SK-N-SH treated with all-trans-retinoic acid at 6 μM for 48 hours (cell line): ENCODE measurements at regions not wholly inside any gene's neighbourhood (a gene's known extent, or its start where the extent isn't known, plus 50 kb on each side); places are given as distances from the start of the nearest gene placed in this dataset.

Experiments
- ATAC-seq: fragments of 200-7000 bp; cut with Tn5 transposase; 3 replicates; pipeline ENCODE4 v1.9.1; 2020; ENCODE audit warnings: mild to moderate bottlenecking, moderate library complexity
- ARNTL ChIP-seq: fragments of 450-650 bp; formaldehyde crosslinking; IDR thresholded peaks from 2 replicates; pipeline ENCODE4 v1.5.0; 2020; ENCODE audit warnings: low read depth, mild to moderate bottlenecking, moderate library complexity, borderline replicate concordance
- BACH2 ChIP-seq: fragments of 250-450 bp; sonication (Bioruptor Pico); IDR thresholded peaks from 2 replicates; pipeline ENCODE4 v1.9.0; 2021; ENCODE audit warnings: mild to moderate bottlenecking, borderline replicate concordance
- CSDC2 ChIP-seq: fragments of 250-450 bp; sonication (Bioruptor Pico); IDR thresholded peaks from 2 replicates; pipeline ENCODE4 v1.5.0; 2020; ENCODE audit warnings: mild to moderate bottlenecking, moderate library complexity
- CSRNP3 ChIP-seq: fragments of 250-450 bp; sonication (Bioruptor Pico); IDR thresholded peaks from 2 replicates; pipeline ENCODE4 v1.5.1; 2021; ENCODE audit warnings: mild to moderate bottlenecking, moderate library complexity
- ESRRG ChIP-seq: fragments of 250-450 bp; sonication (Bioruptor Pico); IDR thresholded peaks from 2 replicates; pipeline ENCODE4 v1.6.1; 2021; ENCODE audit warnings: mild to moderate bottlenecking
- GLIS3 ChIP-seq: fragments of 250-450 bp; sonication (Bioruptor Pico); IDR thresholded peaks from 2 replicates; pipeline ENCODE4 v1.5.0; 2020; ENCODE audit warnings: mild to moderate bottlenecking, moderate library complexity
- ISL1 ChIP-seq: fragments of 250-450 bp; sonication (Bioruptor Pico); IDR thresholded peaks from 2 replicates; pipeline ENCODE4 v2.1.2; 2022; ENCODE audit warnings: mild to moderate bottlenecking, moderate library complexity
- OSR1 ChIP-seq: fragments of 250-450 bp; sonication (Bioruptor Pico); IDR thresholded peaks from 2 replicates; pipeline ENCODE4 v1.8.0; 2022; ENCODE audit warnings: moderate library complexity, mild to moderate bottlenecking, inconsistent platforms
- PATZ1 ChIP-seq: fragments of 250-450 bp; sonication (Bioruptor Pico); IDR thresholded peaks from 2 replicates; pipeline ENCODE4 v1.8.0; 2020; ENCODE audit warnings: mild to moderate bottlenecking, moderate library complexity, borderline replicate concordance
- PPARA ChIP-seq: fragments of 250-450 bp; sonication (Bioruptor Pico); IDR thresholded peaks from 2 replicates; pipeline ENCODE4 v1.5.0; 2020; ENCODE audit warnings: mild to moderate bottlenecking, borderline replicate concordance
- RARB ChIP-seq: fragments of 250-450 bp; sonication (Bioruptor Pico); IDR thresholded peaks from 2 replicates; pipeline ENCODE4 v1.8.0; 2021; ENCODE audit warnings: mild to moderate bottlenecking, moderate library complexity
- SNAI2 ChIP-seq: fragments of 250-450 bp; sonication (Bioruptor Pico); IDR thresholded peaks from 2 replicates; pipeline ENCODE4 v1.5.0; 2020; ENCODE audit warnings: mild to moderate bottlenecking, moderate library complexity
- TCF4 ChIP-seq: fragments of 250-450 bp; sonication (Bioruptor Pico); IDR thresholded peaks from 2 replicates; pipeline ENCODE4 v1.8.0; 2021; ENCODE audit warnings: mild to moderate bottlenecking, moderate library complexity, borderline replicate concordance
- TOX ChIP-seq: fragments of 250-450 bp; sonication (Bioruptor Pico); IDR thresholded peaks from 2 replicates; pipeline ENCODE4 v1.8.0; 2021; ENCODE audit warnings: mild to moderate bottlenecking, moderate library complexity, borderline replicate concordance
- ZFP30 ChIP-seq: fragments of 450-650 bp; formaldehyde crosslinking; IDR thresholded peaks from 2 replicates; pipeline ENCODE4 v1.5.0; 2022; ENCODE audit warnings: mild to moderate bottlenecking, moderate library complexity
- ZNF565 ChIP-seq: fragments of 450-650 bp; formaldehyde crosslinking; conservative IDR thresholded peaks from 2 replicates; pipeline ENCODE4 v1.5.0; 2020; ENCODE audit warnings: low read depth, mild to moderate bottlenecking, moderate library complexity
- ZNF8 ChIP-seq: fragments of 450-650 bp; formaldehyde crosslinking; IDR thresholded peaks from 2 replicates; pipeline ENCODE4 v1.5.0; 2020; ENCODE audit warnings: mild to moderate bottlenecking, moderate library complexity
- TF ChIP-seq, protein P1 (sequence below): fragments of 250-450 bp; sonication (Bioruptor Pico); IDR thresholded peaks from 2 replicates; pipeline ENCODE4 v1.5.0; 2020; ENCODE audit warnings: mild to moderate bottlenecking, moderate library complexity
- TF ChIP-seq, protein P2 (sequence below): fragments of 250-450 bp; sonication (Bioruptor Pico); IDR thresholded peaks from 2 replicates; pipeline ENCODE4 v1.5.1; 2020; ENCODE audit warnings: low read depth, mild to moderate bottlenecking, moderate library complexity

DNA sequence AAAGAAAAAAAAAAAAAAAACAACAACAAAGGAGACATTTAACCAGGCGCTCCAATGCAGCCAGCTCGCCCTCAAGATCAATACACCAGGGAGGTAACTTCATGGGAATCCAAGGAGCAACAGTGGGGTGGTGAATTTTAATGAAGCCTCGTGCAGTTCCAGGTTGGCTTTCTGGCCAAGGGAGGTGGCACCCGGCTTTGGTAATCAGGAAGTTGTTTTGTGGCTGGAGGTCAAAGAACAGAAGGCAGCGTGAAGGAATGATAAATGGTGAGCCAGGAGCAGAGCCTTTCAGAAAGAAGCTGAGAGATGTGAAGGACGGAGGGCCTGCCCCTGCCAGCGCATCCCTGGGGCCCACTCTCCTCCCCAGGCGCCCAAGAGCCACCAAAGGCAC, 188.2 kb upstream of the TSC22D1 start:
- no peak for TF ChIP-seq SNAI2 (CRISPR knock-in tag)
- no peak for TF ChIP-seq ZFP30 (CRISPR knock-in tag)
- TF ChIP-seq, protein P1, sequence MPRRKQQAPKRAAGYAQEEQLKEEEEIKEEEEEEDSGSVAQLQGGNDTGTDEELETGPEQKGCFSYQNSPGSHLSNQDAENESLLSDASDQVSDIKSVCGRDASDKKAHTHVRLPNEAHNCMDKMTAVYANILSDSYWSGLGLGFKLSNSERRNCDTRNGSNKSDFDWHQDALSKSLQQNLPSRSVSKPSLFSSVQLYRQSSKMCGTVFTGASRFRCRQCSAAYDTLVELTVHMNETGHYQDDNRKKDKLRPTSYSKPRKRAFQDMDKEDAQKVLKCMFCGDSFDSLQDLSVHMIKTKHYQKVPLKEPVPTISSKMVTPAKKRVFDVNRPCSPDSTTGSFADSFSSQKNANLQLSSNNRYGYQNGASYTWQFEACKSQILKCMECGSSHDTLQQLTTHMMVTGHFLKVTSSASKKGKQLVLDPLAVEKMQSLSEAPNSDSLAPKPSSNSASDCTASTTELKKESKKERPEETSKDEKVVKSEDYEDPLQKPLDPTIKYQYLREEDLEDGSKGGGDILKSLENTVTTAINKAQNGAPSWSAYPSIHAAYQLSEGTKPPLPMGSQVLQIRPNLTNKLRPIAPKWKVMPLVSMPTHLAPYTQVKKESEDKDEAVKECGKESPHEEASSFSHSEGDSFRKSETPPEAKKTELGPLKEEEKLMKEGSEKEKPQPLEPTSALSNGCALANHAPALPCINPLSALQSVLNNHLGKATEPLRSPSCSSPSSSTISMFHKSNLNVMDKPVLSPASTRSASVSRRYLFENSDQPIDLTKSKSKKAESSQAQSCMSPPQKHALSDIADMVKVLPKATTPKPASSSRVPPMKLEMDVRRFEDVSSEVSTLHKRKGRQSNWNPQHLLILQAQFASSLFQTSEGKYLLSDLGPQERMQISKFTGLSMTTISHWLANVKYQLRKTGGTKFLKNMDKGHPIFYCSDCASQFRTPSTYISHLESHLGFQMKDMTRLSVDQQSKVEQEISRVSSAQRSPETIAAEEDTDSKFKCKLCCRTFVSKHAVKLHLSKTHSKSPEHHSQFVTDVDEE (CRISPR knock-in tag), result no peak
- TF ChIP-seq, protein P2, sequence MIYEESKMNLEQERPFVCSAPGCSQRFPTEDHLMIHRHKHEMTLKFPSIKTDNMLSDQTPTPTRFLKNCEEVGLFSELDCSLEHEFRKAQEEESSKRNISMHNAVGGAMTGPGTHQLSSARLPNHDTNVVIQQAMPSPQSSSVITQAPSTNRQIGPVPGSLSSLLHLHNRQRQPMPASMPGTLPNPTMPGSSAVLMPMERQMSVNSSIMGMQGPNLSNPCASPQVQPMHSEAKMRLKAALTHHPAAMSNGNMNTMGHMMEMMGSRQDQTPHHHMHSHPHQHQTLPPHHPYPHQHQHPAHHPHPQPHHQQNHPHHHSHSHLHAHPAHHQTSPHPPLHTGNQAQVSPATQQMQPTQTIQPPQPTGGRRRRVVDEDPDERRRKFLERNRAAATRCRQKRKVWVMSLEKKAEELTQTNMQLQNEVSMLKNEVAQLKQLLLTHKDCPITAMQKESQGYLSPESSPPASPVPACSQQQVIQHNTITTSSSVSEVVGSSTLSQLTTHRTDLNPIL (CRISPR knock-in tag), result no peak
- TF ChIP-seq TOX (CRISPR knock-in tag), result no peak
- no peak for TF ChIP-seq ZNF565 (CRISPR knock-in tag)
- no peak for TF ChIP-seq CSDC2 (CRISPR knock-in tag)
- TF ChIP-seq PATZ1 (CRISPR knock-in tag), result no peak
- TF ChIP-seq, all 23 proteins: peak for 0
- ATAC-seq, result no peak

DNA sequence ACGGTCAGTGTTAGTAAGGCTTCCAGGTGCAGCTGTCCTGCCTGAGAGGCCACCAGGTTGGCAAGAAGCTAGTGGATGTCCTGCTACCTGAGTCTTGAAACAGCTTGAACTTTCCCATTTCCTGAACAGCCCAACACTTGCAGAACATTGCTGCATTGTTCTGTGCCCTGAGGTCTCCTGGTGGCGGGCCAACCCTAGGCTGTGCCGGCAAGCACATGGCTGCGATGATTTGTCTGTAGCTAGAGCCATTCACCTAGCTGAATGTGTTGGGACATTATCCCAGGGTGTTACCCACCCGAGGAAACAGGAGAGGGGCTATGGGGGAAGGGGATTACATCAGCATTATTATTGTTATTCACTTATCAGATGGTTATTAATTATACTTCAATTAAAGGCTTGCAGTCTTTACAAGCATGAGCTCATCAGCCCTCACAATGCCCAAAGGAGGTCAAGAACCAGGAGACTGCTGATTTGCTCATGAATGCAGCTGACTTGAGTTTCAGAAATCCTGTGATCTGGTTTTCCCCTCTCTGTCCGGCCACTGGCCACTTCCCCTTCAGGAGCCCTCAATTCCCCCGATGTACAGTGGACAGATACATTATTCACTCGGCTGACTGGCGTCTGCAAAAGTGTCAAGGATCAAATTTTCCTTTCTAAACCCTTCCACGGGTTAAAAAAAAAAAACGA, 187.6 kb upstream of the TSC22D1 start:
- TF ChIP-seq, protein P1 (CRISPR knock-in tag), result no peak
- TF ChIP-seq ARNTL (CRISPR knock-in tag) (no peak), GLIS3 (no peak), CSRNP3 (CRISPR knock-in tag) (no peak), TCF4 (no peak), BACH2 (CRISPR knock-in tag) (no peak), RARB (CRISPR knock-in tag) (no peak), OSR1 (no peak), ZFP30 (CRISPR knock-in tag) (no peak), ESRRG (CRISPR knock-in tag) (no peak), ZNF8 (CRISPR knock-in tag) (no peak)

GRCh38 chr13:44762911-44763310, 186.8 kb upstream of the TSC22D1 start:
- ATAC-seq, result no peak
- TF ChIP-seq ZNF8 (CRISPR knock-in tag), result no peak
- no peak for TF ChIP-seq ZFP30 (CRISPR knock-in tag)
- TF ChIP-seq, protein P1 (CRISPR knock-in tag), result no peak
- no peak for TF ChIP-seq TCF4
- TF ChIP-seq RARB (CRISPR knock-in tag), result no peak
- no peak for TF ChIP-seq BACH2 (CRISPR knock-in tag)
- TF ChIP-seq ISL1, result no peak
- no peak for TF ChIP-seq ARNTL (CRISPR knock-in tag)
- no peak for TF ChIP-seq SNAI2 (CRISPR knock-in tag)
- TF ChIP-seq CSRNP3 (CRISPR knock-in tag), result no peak
- no peak for TF ChIP-seq ESRRG (CRISPR knock-in tag)
- no peak for TF ChIP-seq PPARA (CRISPR knock-in tag)
- TF ChIP-seq TOX (CRISPR knock-in tag), result no peak
- no peak for TF ChIP-seq OSR1
- no peak for TF ChIP-seq CSDC2 (CRISPR knock-in tag)
- no peak for TF ChIP-seq ZNF565 (CRISPR knock-in tag)

More for the DNA sequence above, 187.6 kb upstream of the TSC22D1 start:
- no peak for ATAC-seq
